ENCODE measurements at regions not wholly inside any gene's neighbourhood (a gene's known extent, or its start where the extent isn't known, plus 50 kb on each side); places are given as distances from the start of the nearest gene placed in this dataset.

DNA sequence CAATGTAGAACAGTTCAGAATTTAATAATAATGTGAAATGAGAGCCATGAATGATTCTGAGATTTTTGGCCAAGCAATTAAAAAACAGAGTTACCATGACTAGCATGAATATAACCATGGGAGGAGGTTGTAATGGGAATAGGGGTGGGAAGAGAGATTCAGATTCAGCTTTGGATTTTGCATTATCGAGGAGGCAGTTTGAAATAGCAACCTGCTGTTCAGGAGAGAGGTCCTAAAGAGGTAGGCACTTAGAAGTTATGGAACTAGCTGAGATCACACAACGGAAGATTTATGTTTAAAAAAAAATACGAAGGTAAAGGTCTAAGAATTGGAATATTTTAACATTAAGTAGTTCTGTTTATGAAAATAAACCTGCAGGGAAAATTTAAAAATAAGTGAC lies 124.4 kb upstream of the TECRL start:
- TF ChIP-seq, protein P1, sequence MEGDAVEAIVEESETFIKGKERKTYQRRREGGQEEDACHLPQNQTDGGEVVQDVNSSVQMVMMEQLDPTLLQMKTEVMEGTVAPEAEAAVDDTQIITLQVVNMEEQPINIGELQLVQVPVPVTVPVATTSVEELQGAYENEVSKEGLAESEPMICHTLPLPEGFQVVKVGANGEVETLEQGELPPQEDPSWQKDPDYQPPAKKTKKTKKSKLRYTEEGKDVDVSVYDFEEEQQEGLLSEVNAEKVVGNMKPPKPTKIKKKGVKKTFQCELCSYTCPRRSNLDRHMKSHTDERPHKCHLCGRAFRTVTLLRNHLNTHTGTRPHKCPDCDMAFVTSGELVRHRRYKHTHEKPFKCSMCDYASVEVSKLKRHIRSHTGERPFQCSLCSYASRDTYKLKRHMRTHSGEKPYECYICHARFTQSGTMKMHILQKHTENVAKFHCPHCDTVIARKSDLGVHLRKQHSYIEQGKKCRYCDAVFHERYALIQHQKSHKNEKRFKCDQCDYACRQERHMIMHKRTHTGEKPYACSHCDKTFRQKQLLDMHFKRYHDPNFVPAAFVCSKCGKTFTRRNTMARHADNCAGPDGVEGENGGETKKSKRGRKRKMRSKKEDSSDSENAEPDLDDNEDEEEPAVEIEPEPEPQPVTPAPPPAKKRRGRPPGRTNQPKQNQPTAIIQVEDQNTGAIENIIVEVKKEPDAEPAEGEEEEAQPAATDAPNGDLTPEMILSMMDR (IDR thresholded peaks at IDR 0.05): no peak
- TF ChIP-seq EZH2 (IDR thresholded peaks at IDR 0.05; ENCODE audit: borderline replicate concordance, insufficient read depth, low read depth, low read length, poor library complexity, severe bottlenecking): no peak

Measured in B cell (primary cell).